ENCODE measurements at regions not wholly inside any gene's neighbourhood (a gene's known extent, or its start where the extent isn't known, plus 50 kb on each side); places are given as distances from the start of the nearest gene placed in this dataset.
A peak's percentile ranks its signal among the peaks of the same experiment; 100 is the strongest.

GRCh38 chrX:13902406-13902805 lies 85.5 kb upstream of the GPM6B start:
- H3K27ac ChIP-seq: no peak overlapping the region
- TF ChIP-seq ZFX (IDR thresholded peaks at IDR 0.05) (no peak), CTCF (conservative IDR thresholded peaks at IDR 0.05) (no peak)

- H3K27ac ChIP-seq: no peak overlapping the region
- no peak for TF ChIP-seq CTCF (conservative IDR thresholded peaks at IDR 0.05)
These were observed 84.5 kb upstream of the GPM6B start for GRCh38 chrX:13901354-13901753.

GRCh38 chrX:13900351-13900750 lies 83.5 kb upstream of the GPM6B start:
- no peak overlapping the region for H3K27ac ChIP-seq

GRCh38 chrX:13899607-13900006 lies 82.7 kb upstream of the GPM6B start:
- no peak overlapping the region for H3K27ac ChIP-seq
- TF ChIP-seq CTCF (conservative IDR thresholded peaks at IDR 0.05) (no peak), ZFX (IDR thresholded peaks at IDR 0.05) (no peak)

More at GRCh38 chrX:13900351-13900750, 83.5 kb upstream of the GPM6B start:
- no peak for TF ChIP-seq ZFX (IDR thresholded peaks at IDR 0.05)
- TF ChIP-seq CTCF (conservative IDR thresholded peaks at IDR 0.05): no peak

GRCh38 chrX:13898603-13899002 lies 81.7 kb upstream of the GPM6B start:
- no peak for TF ChIP-seq ZFX (IDR thresholded peaks at IDR 0.05)
- no peak for TF ChIP-seq CTCF (conservative IDR thresholded peaks at IDR 0.05)
- H3K27ac ChIP-seq: no peak overlapping the region

GRCh38 chrX:13898083-13898482 lies 81.2 kb upstream of the GPM6B start:
- H3K27ac ChIP-seq: no peak overlapping the region
- TF ChIP-seq ZFX (IDR thresholded peaks at IDR 0.05) (no peak), CTCF (conservative IDR thresholded peaks at IDR 0.05) (peak; percentile 35)

GRCh38 chrX:13897566-13897965 lies 80.7 kb upstream of the GPM6B start:
- no peak for TF ChIP-seq ZFX (IDR thresholded peaks at IDR 0.05)
- no peak for TF ChIP-seq CTCF (conservative IDR thresholded peaks at IDR 0.05)

More at GRCh38 chrX:13897566-13897965, 80.7 kb upstream of the GPM6B start:
- H3K27ac ChIP-seq: no peak overlapping the region

All from C4-2B (cell line).